ENCODE measurements at regions not wholly inside any gene's neighbourhood (a gene's known extent, or its start where the extent isn't known, plus 50 kb on each side); places are given as distances from the start of the nearest gene placed in this dataset.

DNA sequence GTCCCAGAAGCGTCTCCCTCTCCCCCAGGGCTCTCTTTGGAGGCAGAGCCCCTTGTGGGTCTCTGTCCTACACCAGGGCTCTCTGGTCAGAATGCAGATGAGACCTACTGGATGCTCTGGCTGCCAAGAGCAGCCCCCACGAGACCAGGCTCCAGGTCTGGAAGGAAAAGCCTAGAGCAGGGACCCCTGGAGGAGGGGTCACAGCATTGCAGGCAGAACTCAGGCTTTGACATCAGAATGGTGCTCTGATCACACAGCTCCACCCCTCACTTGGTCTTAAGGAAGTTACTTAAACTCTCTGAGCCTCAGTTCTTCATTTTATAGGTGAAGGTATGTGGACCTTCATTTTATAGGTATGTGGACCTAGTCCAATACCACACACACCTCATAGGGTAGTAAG, 83.1 kb downstream of the ARL6IP4 start:
- Histone ChIP-seq H4K20me1 (replicated peaks; ENCODE audit: control insufficient read depth, extremely low read depth, insufficient read depth, low read length) (no peaks in the 10 kb centered on the region), H3K36me3 (ENCODE audit: control insufficient read depth in 2 of 2, extremely low read depth in 1 of 2, insufficient read depth in 2 of 2, low read length in 2 of 2) (no peaks in the 10 kb centered on the region), H3K4me2 (ENCODE audit: insufficient read depth, low read length) (no peak overlapping the region), H3K9ac (replicated peaks; ENCODE audit: extremely low read depth, insufficient read depth, low read length) (no peak overlapping the region), H3K27me3 (ENCODE audit: control insufficient read depth in 2 of 2, insufficient read depth in 2 of 2, low read length in 2 of 2) (no peaks in the 10 kb centered on the region), H3K27ac (ENCODE audit: insufficient read depth, low read depth, low read length) (no peak overlapping the region), H2AFZ (ENCODE audit: low read depth, low read length) (no peak overlapping the region), H3K79me2 (ENCODE audit: control insufficient read depth, insufficient read depth, low read length) (no peaks in the 10 kb centered on the region), H3K9me3 (replicated peaks; ENCODE audit: control insufficient read depth, insufficient read depth, low read length) (no peaks in the 10 kb centered on the region), H3K4me3 (replicated peaks in 1 of 3; ENCODE audit: insufficient read depth in 1 of 3, low read depth in 1 of 3, low read length in 3 of 3) (no peak overlapping the region), H3K4me1 (ENCODE audit: control insufficient read depth, extremely low read depth, insufficient read depth, low read length) (peaks cover 3% of the 10 kb centered on the region), H3K9me1 (replicated peaks; ENCODE audit: control insufficient read depth, extremely low read depth, insufficient read depth, low read length) (no peaks in the 10 kb centered on the region)
- FAIRE-seq (no peak), DNase-seq (ENCODE audit: low read depth, low spot score) (no peak)
- ChIA-PET POLR2A (no interaction called here), CTCF (interaction anchor here (0.5 to 1.4 kb wide), 5 partner anchors 21 to 98 kb away, joined by 3 to 4 read pairs (median 3); partner anchors contain the start of gene PITPNM2)
- intact Hi-C loops (cut with micrococcal nuclease) (no loop called here), dilution Hi-C loops (cut with MboI; ENCODE audit: extremely low pct_ligation_motif_present, low sequenced_read_pairs) (no loop called here)
- TF ChIP-seq, protein P1, sequence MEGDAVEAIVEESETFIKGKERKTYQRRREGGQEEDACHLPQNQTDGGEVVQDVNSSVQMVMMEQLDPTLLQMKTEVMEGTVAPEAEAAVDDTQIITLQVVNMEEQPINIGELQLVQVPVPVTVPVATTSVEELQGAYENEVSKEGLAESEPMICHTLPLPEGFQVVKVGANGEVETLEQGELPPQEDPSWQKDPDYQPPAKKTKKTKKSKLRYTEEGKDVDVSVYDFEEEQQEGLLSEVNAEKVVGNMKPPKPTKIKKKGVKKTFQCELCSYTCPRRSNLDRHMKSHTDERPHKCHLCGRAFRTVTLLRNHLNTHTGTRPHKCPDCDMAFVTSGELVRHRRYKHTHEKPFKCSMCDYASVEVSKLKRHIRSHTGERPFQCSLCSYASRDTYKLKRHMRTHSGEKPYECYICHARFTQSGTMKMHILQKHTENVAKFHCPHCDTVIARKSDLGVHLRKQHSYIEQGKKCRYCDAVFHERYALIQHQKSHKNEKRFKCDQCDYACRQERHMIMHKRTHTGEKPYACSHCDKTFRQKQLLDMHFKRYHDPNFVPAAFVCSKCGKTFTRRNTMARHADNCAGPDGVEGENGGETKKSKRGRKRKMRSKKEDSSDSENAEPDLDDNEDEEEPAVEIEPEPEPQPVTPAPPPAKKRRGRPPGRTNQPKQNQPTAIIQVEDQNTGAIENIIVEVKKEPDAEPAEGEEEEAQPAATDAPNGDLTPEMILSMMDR (IDR thresholded peaks at IDR 0.05; ENCODE audit: extremely low read depth in 1 of 2, insufficient read depth in 1 of 2, low read depth in 1 of 2, low read length in 2 of 2), result peak; percentile 30 to 46
- TF ChIP-seq JUN (IDR thresholded peaks at IDR 0.05; ENCODE audit: borderline replicate concordance, insufficient read depth, insufficient read length, low read depth), result no peak
- no TSS peak for BruUV-seq (replicated peaks)

DNA sequence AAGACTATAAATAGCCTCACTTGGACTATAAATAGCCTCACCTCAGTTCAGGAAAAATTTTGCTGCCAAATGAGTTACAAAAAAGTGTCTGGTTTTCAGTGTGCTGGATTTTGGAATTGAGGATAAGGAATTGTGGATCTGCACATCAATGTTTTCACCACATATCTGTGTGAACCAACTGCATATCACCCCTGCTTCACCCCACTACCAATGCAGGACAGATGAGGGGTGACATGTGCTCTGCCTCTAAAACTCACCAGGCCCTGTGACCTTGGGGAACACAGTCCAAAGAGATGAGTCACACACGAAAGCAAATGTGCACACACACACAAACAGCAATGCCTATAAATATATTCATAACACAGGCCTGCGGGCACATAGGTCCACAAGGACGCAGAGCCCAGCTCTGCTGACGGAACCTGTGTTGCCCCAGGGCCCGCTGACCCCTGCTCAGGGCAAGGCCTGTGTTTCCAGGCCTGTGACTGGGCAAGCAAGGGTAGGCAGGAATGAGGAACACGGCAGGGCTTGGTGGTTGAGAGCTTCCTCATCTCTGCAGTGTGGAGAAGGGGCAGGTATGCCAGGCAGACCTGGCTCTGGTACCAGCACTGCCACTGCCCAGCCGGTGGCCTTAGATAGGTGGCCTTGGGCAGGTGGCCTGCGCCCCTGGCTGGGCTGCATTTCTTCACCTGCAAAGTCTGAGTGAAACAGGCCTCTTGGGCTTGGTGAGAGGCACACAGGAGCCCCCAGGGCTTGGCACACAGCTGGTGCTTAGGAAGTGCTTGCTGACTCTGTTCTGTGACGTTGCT, 82.4 kb downstream of the ARL6IP4 start:
- BruUV-seq (replicated peaks), result no TSS peak
- no peaks in the 10 kb centered on the region for H4K20me1 ChIP-seq (replicated peaks; ENCODE audit: control insufficient read depth, extremely low read depth, insufficient read depth, low read length)
- H3K4me1 ChIP-seq (ENCODE audit: control insufficient read depth, extremely low read depth, insufficient read depth, low read length), result peaks cover 3% of the 10 kb centered on the region

More for the DNA sequence above, 82.4 kb downstream of the ARL6IP4 start:
- Histone ChIP-seq H3K9me1 (replicated peaks; ENCODE audit: control insufficient read depth, extremely low read depth, insufficient read depth, low read length) (no peaks in the 10 kb centered on the region), H3K27me3 (ENCODE audit: control insufficient read depth in 2 of 2, insufficient read depth in 2 of 2, low read length in 2 of 2) (no peaks in the 10 kb centered on the region), H3K4me2 (ENCODE audit: insufficient read depth, low read length) (no peak overlapping the region), H3K27ac (ENCODE audit: insufficient read depth, low read depth, low read length) (no peak overlapping the region), H3K9ac (replicated peaks; ENCODE audit: extremely low read depth, insufficient read depth, low read length) (no peak overlapping the region), H2AFZ (ENCODE audit: low read depth, low read length) (no peak overlapping the region), H3K9me3 (replicated peaks; ENCODE audit: control insufficient read depth, insufficient read depth, low read length) (no peaks in the 10 kb centered on the region), H3K79me2 (ENCODE audit: control insufficient read depth, insufficient read depth, low read length) (no peaks in the 10 kb centered on the region), H3K4me3 (replicated peaks in 1 of 3; ENCODE audit: insufficient read depth in 1 of 3, low read depth in 1 of 3, low read length in 3 of 3) (no peak overlapping the region), H3K36me3 (ENCODE audit: control insufficient read depth in 2 of 2, extremely low read depth in 1 of 2, insufficient read depth in 2 of 2, low read length in 2 of 2) (no peaks in the 10 kb centered on the region)
- POLR2A ChIA-PET, result no interaction called here
- FAIRE-seq, result no peak
- DNase-seq (ENCODE audit: low read depth, low spot score), result peak; percentile 31
- intact Hi-C loops (cut with micrococcal nuclease), result no loop called here
- dilution Hi-C loops (cut with MboI; ENCODE audit: extremely low pct_ligation_motif_present, low sequenced_read_pairs), result no loop called here
- TF ChIP-seq EZH2 (IDR thresholded peaks at IDR 0.05; ENCODE audit: borderline replicate concordance, low read depth, low read length, severe bottlenecking), result no peak
- peak; percentile 42 for TF ChIP-seq JUN (IDR thresholded peaks at IDR 0.05; ENCODE audit: borderline replicate concordance, insufficient read depth, insufficient read length, low read depth)
- CTCF ChIA-PET, result interaction anchor here (1.0 to 1.4 kb wide), 6 partner anchors 12 to 98 kb away, joined by 3 to 4 read pairs (median 3); partner anchors contain the start of gene PITPNM2

Data from endothelial cell of umbilical vein (primary cell).